HEK293T (cell line): ENCODE measurements at regions not wholly inside any gene's neighbourhood (a gene's known extent, or its start where the extent isn't known, plus 50 kb on each side); places are given as distances from the start of the nearest gene placed in this dataset.

Experiments
- ARNT ChIP-seq: fragments of 450-650 bp; IDR thresholded peaks from 2 replicates; pipeline ENCODE4 v1.6.1; 2017; ENCODE audit warnings: mild to moderate bottlenecking
- BHLHE40 ChIP-seq: fragments of 450-650 bp; IDR thresholded peaks from 2 replicates; pipeline ENCODE4 v1.6.1; 2016; ENCODE audit warnings: mild to moderate bottlenecking, moderate library complexity, borderline replicate concordance
- CTBP1 ChIP-seq: fragments of 450-650 bp; IDR thresholded peaks from 2 replicates; pipeline ENCODE4 v1.6.1; 2016; ENCODE audit warnings: borderline replicate concordance
- ELF4 ChIP-seq: fragments of 450-650 bp; IDR thresholded peaks from 2 replicates; pipeline ENCODE4 v1.6.1; 2017; ENCODE audit warnings: antibody characterized with exemption
- FOXA1 ChIP-seq: fragments of 450-650 bp; IDR thresholded peaks from 2 replicates; pipeline ENCODE4 v1.6.1; 2016; ENCODE audit warnings: mild to moderate bottlenecking
- FOXK2 ChIP-seq: fragments of 450-650 bp; IDR thresholded peaks from 2 replicates; pipeline ENCODE4 v1.6.1; 2016; ENCODE audit warnings: mild to moderate bottlenecking
- FOXM1 ChIP-seq: fragments of 450-650 bp; IDR thresholded peaks from 2 replicates; pipeline ENCODE4 v1.6.1; 2017; ENCODE audit warnings: mild to moderate bottlenecking, borderline replicate concordance
- HDGF ChIP-seq: fragments of 450-650 bp; IDR thresholded peaks from 2 replicates; pipeline ENCODE4 v1.6.1; 2017; ENCODE audit warnings: antibody characterized with exemption, borderline replicate concordance
- L3MBTL2 ChIP-seq: fragments of 450-650 bp; conservative IDR thresholded peaks from 2 replicates; pipeline ENCODE4 v1.6.1; 2016; ENCODE audit warnings: mild to moderate bottlenecking
- NFRKB ChIP-seq: fragments of 450-650 bp; IDR thresholded peaks from 2 replicates; pipeline ENCODE4 v1.6.1; 2016; ENCODE audit warnings: mild to moderate bottlenecking, moderate library complexity
- PKNOX1 ChIP-seq: fragments of 450-650 bp; IDR thresholded peaks from 2 replicates; pipeline ENCODE4 v1.6.1; 2016
- SP1 ChIP-seq: fragments of 450-650 bp; IDR thresholded peaks from 2 replicates; pipeline ENCODE4 v1.6.1; 2017
- TARDBP ChIP-seq: fragments of 450-650 bp; IDR thresholded peaks from 2 replicates; pipeline ENCODE4 v1.6.1; 2016
- ZNF384 ChIP-seq: fragments of 450-650 bp; IDR thresholded peaks from 2 replicates; pipeline ENCODE4 v1.6.1; 2016

DNA sequence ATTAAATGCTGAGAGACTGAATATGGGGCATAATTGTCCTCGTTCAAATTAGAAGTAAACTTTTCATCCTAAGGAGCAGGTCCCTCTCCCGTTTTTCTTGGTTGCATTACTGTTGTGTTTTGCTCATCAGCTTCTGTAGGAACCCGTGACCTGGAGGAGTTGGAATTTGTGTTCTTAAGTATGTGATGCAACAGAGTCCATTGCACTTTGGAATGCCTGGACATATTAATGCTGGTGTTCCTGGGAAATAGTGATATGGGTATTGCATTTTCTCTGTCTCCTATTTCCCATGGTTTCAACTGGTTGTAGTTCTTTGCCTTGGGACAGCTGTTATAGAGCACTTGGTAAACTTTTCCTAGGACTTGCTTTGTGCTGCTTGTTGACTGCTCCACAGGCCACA, 417.8 kb upstream of the LCORL start:
- TF ChIP-seq FOXK2 (no peak), TARDBP (no peak), FOXM1 (no peak), BHLHE40 (no peak), PKNOX1 (no peak), FOXA1 (no peak), ELF4 (no peak), ARNT (no peak), SP1 (no peak), L3MBTL2 (no peak), ZNF384 (no peak), NFRKB (no peak), CTBP1 (no peak), HDGF (no peak)
